Neural progenitor cell (in vitro differentiated cells): ENCODE measurements at regions not wholly inside any gene's neighbourhood (a gene's known extent, or its start where the extent isn't known, plus 50 kb on each side); places are given as distances from the start of the nearest gene placed in this dataset.

Experiments
- EZH2 ChIP-seq: fragments of 200-600 bp; sonication (generic); IDR thresholded peaks from 2 replicates; pipeline ENCODE4 v1.6.1; 2017; ENCODE audit warnings: antibody characterized with exemption, mild to moderate bottlenecking, moderate library complexity
- EZH2phosphoT487 ChIP-seq: fragments of 200-600 bp; sonication (generic); IDR thresholded peaks from 2 replicates; pipeline ENCODE4 v1.6.1; 2017; ENCODE audit warnings: antibody characterized with exemption
- TF ChIP-seq, protein P1 (sequence below): fragments of 200-600 bp; sonication (generic); IDR thresholded peaks from 2 replicates; pipeline ENCODE4 v1.5.1; 2017; ENCODE audit warnings: antibody characterized with exemption, mild to moderate bottlenecking

DNA sequence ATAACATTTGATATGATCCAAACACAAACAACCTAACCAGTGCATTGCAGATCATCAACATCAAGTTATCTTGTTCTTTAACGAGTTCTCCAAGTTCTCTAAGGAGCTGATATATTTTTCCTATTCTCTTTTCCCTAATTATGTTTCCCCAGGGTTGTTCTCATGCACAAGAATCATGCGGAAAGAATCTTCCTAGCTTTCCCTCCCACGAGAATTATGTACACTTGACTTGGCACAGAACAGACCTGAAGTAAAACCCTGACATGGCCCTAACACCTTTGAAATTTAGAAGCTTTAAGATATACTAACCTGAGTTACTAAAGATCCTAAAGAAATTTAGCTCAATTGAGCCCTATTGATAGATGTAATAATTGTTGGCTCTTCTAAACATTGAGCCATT, 110.7 kb upstream of the FST start:
- TF ChIP-seq, protein P1, sequence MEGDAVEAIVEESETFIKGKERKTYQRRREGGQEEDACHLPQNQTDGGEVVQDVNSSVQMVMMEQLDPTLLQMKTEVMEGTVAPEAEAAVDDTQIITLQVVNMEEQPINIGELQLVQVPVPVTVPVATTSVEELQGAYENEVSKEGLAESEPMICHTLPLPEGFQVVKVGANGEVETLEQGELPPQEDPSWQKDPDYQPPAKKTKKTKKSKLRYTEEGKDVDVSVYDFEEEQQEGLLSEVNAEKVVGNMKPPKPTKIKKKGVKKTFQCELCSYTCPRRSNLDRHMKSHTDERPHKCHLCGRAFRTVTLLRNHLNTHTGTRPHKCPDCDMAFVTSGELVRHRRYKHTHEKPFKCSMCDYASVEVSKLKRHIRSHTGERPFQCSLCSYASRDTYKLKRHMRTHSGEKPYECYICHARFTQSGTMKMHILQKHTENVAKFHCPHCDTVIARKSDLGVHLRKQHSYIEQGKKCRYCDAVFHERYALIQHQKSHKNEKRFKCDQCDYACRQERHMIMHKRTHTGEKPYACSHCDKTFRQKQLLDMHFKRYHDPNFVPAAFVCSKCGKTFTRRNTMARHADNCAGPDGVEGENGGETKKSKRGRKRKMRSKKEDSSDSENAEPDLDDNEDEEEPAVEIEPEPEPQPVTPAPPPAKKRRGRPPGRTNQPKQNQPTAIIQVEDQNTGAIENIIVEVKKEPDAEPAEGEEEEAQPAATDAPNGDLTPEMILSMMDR: no peak
- TF ChIP-seq EZH2 (no peak), EZH2phosphoT487 (no peak)
